ENCODE measurements at regions not wholly inside any gene's neighbourhood (a gene's known extent, or its start where the extent isn't known, plus 50 kb on each side); places are given as distances from the start of the nearest gene placed in this dataset.

DNA sequence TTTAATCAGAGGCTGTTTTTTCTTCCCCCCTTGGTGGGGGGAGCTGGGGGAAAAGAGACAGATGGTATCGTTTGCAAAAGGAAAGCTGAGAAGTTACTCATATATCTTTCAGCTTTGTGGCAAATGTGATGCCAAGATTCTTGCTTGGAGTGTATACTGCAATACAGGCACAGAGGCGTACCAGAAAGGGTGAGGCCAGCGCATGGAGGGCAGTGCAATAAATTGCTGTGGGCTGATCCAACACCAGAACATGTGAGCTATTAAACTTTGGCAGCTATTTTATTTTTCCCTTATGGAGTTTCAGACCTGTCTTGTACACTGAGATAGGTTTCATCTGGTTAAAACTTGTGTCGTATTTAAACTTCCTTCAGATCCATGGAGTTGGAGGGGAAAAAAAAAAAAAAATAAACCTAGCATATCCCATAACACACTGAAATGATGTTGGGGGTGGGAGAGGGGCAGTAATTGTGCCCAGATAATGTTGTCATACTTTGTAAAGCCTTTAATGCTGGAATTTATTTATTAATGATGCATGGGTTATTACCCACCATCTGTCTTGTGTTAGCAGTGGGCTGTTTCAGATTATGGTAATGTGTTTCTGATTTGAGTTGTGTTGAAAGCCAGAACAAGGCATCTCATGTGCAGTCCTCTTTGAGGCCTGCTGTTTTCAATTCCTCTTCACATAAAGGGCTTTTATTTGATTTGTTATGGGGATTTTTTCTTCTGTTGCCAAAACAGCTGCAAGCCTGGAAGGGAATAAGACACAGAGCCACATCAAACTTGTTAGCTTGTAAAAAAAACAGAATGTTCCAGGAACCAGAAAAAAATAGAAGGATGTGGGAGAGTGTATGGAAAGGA, 891.3 kb downstream of the TLE1 start:
- TF ChIP-seq, protein P1, sequence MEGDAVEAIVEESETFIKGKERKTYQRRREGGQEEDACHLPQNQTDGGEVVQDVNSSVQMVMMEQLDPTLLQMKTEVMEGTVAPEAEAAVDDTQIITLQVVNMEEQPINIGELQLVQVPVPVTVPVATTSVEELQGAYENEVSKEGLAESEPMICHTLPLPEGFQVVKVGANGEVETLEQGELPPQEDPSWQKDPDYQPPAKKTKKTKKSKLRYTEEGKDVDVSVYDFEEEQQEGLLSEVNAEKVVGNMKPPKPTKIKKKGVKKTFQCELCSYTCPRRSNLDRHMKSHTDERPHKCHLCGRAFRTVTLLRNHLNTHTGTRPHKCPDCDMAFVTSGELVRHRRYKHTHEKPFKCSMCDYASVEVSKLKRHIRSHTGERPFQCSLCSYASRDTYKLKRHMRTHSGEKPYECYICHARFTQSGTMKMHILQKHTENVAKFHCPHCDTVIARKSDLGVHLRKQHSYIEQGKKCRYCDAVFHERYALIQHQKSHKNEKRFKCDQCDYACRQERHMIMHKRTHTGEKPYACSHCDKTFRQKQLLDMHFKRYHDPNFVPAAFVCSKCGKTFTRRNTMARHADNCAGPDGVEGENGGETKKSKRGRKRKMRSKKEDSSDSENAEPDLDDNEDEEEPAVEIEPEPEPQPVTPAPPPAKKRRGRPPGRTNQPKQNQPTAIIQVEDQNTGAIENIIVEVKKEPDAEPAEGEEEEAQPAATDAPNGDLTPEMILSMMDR (IDR thresholded peaks at IDR 0.05), result no peak
- TF ChIP-seq POLR2A (IDR thresholded peaks at IDR 0.05), result no peak

All from body of pancreas (tissue), 4 donors.